Endothelial cell of umbilical vein (primary cell): ENCODE measurements at regions not wholly inside any gene's neighbourhood (a gene's known extent, or its start where the extent isn't known, plus 50 kb on each side); places are given as distances from the start of the nearest gene placed in this dataset.

Experiments
- BruUV-seq: library from RNA; stranded (reverse); fragments of 400-500 nt; replicated peaks from 2 replicates; lab custom pipeline; 2021; lab: Mats Ljungman, UMichigan
- CTCF ChIA-PET: fragments of 300-600, 350-600 bp; sonication (Branson Sonifier 250); formaldehyde crosslinking; loops from one replicate; lab custom pipeline; 2021; ENCODE audit warnings: antibody characterized with exemption, inconsistent platforms; lab: Charles Lee
- POLR2A ChIA-PET: fragments of 300-600, 350-600 bp; sonication (Branson Sonifier 250); formaldehyde crosslinking; loops from one replicate; lab custom pipeline; 2021; ENCODE audit warnings: antibody characterized with exemption, inconsistent platforms; lab: Charles Lee
- DNase-seq: peaks from one replicate; pipeline ENCODE4 v3.0.0-alpha.2; 2011; ENCODE audit warnings: low read depth, low spot score
- FAIRE-seq: peaks from 2 replicates; lab custom pipeline; 2011; peaks lifted over from hg19 to GRCh38; lab: Jason Lieb, UNC
- H2AFZ ChIP-seq: 2 replicates; pipeline ENCODE4 v1.6.0; 2012; ENCODE audit warnings: low read depth, low read length, control low read depth, inconsistent platforms
- H3K27ac ChIP-seq: 2 replicates; pipeline ENCODE4 v1.5.1; 2011; ENCODE audit warnings: low read depth, mild to moderate bottlenecking, control low read depth, low read length, moderate library complexity; ENCODE audit not compliant: insufficient read depth
- H3K27me3 ChIP-seq, 2 experiments: 2 replicates each; pipeline versions ENCODE4 v1.6.0 to v1.6.1; 2011; ENCODE audit warnings: low read length in 2 of 2, mixed read lengths in 1 of 2; ENCODE audit not compliant: control insufficient read depth in 2 of 2, insufficient read depth in 2 of 2
- H3K36me3 ChIP-seq, 2 experiments: 2 replicates in 1 of 2; 3 replicates in 1 of 2; pipeline ENCODE4 v1.5.1; 2011; ENCODE audit warnings: low read length in 2 of 2, mild to moderate bottlenecking in 1 of 2, moderate library complexity in 1 of 2; ENCODE audit not compliant: control insufficient read depth in 2 of 2, insufficient read depth in 2 of 2; ENCODE audit errors: extremely low read depth in 1 of 2
- H3K4me1 ChIP-seq: 3 replicates; pipeline ENCODE4 v1.5.1; 2011; ENCODE audit warnings: mild to moderate bottlenecking, low read length; ENCODE audit not compliant: control insufficient read depth, insufficient read depth; ENCODE audit errors: extremely low read depth
- H3K4me2 ChIP-seq: 2 replicates; pipeline ENCODE4 v1.6.1; 2011; ENCODE audit warnings: low read length, control low read depth, mixed read lengths; ENCODE audit not compliant: insufficient read depth
- H3K4me3 ChIP-seq, 3 experiments: fragments of 200-600 bp in 1 of 3; sonication (generic), shearing (Covaris generic) in 1 of 3; replicated peaks in 1 of 3; 2 replicates each; pipeline ENCODE4 v1.5.1; 2011 to 2016; ENCODE audit warnings: control low read depth in 3 of 3, low read length in 3 of 3, mild to moderate bottlenecking in 2 of 3, inconsistent platforms in 1 of 3, low read depth in 1 of 3, moderate library complexity in 1 of 3; ENCODE audit not compliant: insufficient read depth in 1 of 3
- H3K79me2 ChIP-seq: 2 replicates; pipeline ENCODE4 v1.6.0; 2012; ENCODE audit warnings: low read length, inconsistent platforms; ENCODE audit not compliant: control insufficient read depth, insufficient read depth
- H3K9ac ChIP-seq: replicated peaks from 2 replicates; pipeline ENCODE3; 2011; ENCODE audit warnings: low read length, control low read depth; ENCODE audit not compliant: insufficient read depth; ENCODE audit errors: extremely low read depth
- H3K9me1 ChIP-seq: replicated peaks from 3 replicates; pipeline ENCODE4 v1.6.0; 2011; ENCODE audit warnings: mild to moderate bottlenecking, low read length; ENCODE audit not compliant: control insufficient read depth, insufficient read depth; ENCODE audit errors: extremely low read depth
- H3K9me3 ChIP-seq: replicated peaks from 2 replicates; pipeline ENCODE4 v1.5.1; 2012; ENCODE audit warnings: low read length, inconsistent platforms; ENCODE audit not compliant: control insufficient read depth, insufficient read depth
- H4K20me1 ChIP-seq: replicated peaks from 2 replicates; pipeline ENCODE3; 2011; ENCODE audit warnings: mild to moderate bottlenecking, low read length; ENCODE audit not compliant: control insufficient read depth, insufficient read depth; ENCODE audit errors: extremely low read depth
- CTCF ChIP-seq, 2 donors: IDR thresholded peaks; 1 replicate in 1 of 2; 2 replicates in 1 of 2; pipeline ENCODE4 v1.5.1; 2011; ENCODE audit warnings: low read length in 2 of 2, mild to moderate bottlenecking in 2 of 2, moderate library complexity in 2 of 2, control low read depth in 1 of 2, inconsistent platforms in 1 of 2, low read depth in 1 of 2; ENCODE audit not compliant: insufficient read depth in 1 of 2; ENCODE audit errors: extremely low read depth in 1 of 2
- EZH2 ChIP-seq: IDR thresholded peaks from 2 replicates; pipeline ENCODE4 v1.6.1; 2012; ENCODE audit warnings: borderline replicate concordance, low read depth, mild to moderate bottlenecking, moderate library complexity, low read length, inconsistent platforms; ENCODE audit not compliant: severe bottlenecking
- FOS ChIP-seq: IDR thresholded peaks from 2 replicates; pipeline ENCODE4 v1.6.1; 2011; ENCODE audit warnings: mild to moderate bottlenecking, low read length, moderate library complexity, borderline replicate concordance; ENCODE audit not compliant: insufficient read depth
- GATA2 ChIP-seq: IDR thresholded peaks from 2 replicates; pipeline ENCODE4 v1.7.0; 2011; ENCODE audit warnings: low read depth, mild to moderate bottlenecking, moderate library complexity, mixed read lengths, low read length; ENCODE audit not compliant: insufficient read length, insufficient read depth
- JUN ChIP-seq: IDR thresholded peaks from 2 replicates; pipeline ENCODE4 v1.6.1; 2011; ENCODE audit warnings: borderline replicate concordance, low read depth; ENCODE audit not compliant: insufficient read length, insufficient read depth
- MAX ChIP-seq: IDR thresholded peaks from 2 replicates; pipeline ENCODE4 v1.6.1; 2011; ENCODE audit not compliant: insufficient read depth, insufficient read length
- MYC ChIP-seq: IDR thresholded peaks from one replicate; pipeline ENCODE4 v1.6.1; 2011; ENCODE audit warnings: mild to moderate bottlenecking, low read depth, low read length
- POLR2A ChIP-seq: IDR thresholded peaks from 2 replicates; pipeline ENCODE4 v1.6.1; 2012; ENCODE audit warnings: low read depth, mild to moderate bottlenecking, control low read depth, low read length
- POLR2AphosphoS5 ChIP-seq: IDR thresholded peaks from 2 replicates; pipeline ENCODE4 v1.6.1; 2012; ENCODE audit warnings: low read depth, mild to moderate bottlenecking, control low read depth, low read length, moderate library complexity; ENCODE audit not compliant: insufficient read depth
- dilution Hi-C: fragments of 300-500 bp; cut with MboI; formaldehyde crosslinking; loops from one replicate; pipeline ENCODE4 v1.15.0; 2019; ENCODE audit warnings: low sequenced_read_pairs; ENCODE audit not compliant: extremely low pct_ligation_motif_present
- intact Hi-C: fragments of 100-400 bp; cut with micrococcal nuclease; formaldehyde crosslinking; loops from one replicate; pipeline ENCODE4 v1.10.0; 2022

- Histone ChIP-seq H3K9ac (no peak overlapping the region), H3K79me2 (no peaks in the 10 kb centered on the region), H2AFZ (no peak overlapping the region), H3K9me3 (no peaks in the 10 kb centered on the region), H3K4me2 (no peak overlapping the region), H3K27ac (no peak overlapping the region), H3K9me1 (no peaks in the 10 kb centered on the region), H4K20me1 (no peaks in the 10 kb centered on the region), H3K27me3 (peaks cover 0 to 1% of the 10 kb centered on the region in 2 experiments), H3K4me1 (no peaks in the 10 kb centered on the region), H3K4me3 (no peak overlapping the region), H3K36me3 (no peaks in the 10 kb centered on the region)
- DNase-seq (no peak), FAIRE-seq (no peak)
- BruUV-seq, result no TSS peak
- ChIA-PET CTCF (interaction anchor here (0.9 kb wide), 1 partner anchor 10 kb away, joined by 3 read pairs; no protein-coding TSS in a partner anchor), POLR2A (no interaction called here)
- no peak for TF ChIP-seq CTCF (IDR thresholded peaks at IDR 0.05; ENCODE audit: extremely low read depth in 1 of 2, insufficient read depth in 1 of 2, low read depth in 1 of 2, low read length in 2 of 2)
- TF ChIP-seq GATA2, result no peak
- no peak for TF ChIP-seq MAX
- no peak for TF ChIP-seq POLR2A
- no peak for TF ChIP-seq EZH2
- no peak for TF ChIP-seq MYC
- no peak for TF ChIP-seq JUN
- TF ChIP-seq POLR2AphosphoS5, result no peak
- TF ChIP-seq FOS, result no peak
- intact Hi-C loops, result no loop called here
- dilution Hi-C loops, result no loop called here
Observed at GRCh38 chr10:21052709-21053104, 155.6 kb upstream of the NEBL start.
